ENCODE measurements at regions not wholly inside any gene's neighbourhood (a gene's known extent, or its start where the extent isn't known, plus 50 kb on each side); places are given as distances from the start of the nearest gene placed in this dataset.
"Not testable (repeated sequence)": the region's sequence is repeated elsewhere in the genome, so short reads cannot be mapped to it uniquely, and the experiment has no call there.

DNA sequence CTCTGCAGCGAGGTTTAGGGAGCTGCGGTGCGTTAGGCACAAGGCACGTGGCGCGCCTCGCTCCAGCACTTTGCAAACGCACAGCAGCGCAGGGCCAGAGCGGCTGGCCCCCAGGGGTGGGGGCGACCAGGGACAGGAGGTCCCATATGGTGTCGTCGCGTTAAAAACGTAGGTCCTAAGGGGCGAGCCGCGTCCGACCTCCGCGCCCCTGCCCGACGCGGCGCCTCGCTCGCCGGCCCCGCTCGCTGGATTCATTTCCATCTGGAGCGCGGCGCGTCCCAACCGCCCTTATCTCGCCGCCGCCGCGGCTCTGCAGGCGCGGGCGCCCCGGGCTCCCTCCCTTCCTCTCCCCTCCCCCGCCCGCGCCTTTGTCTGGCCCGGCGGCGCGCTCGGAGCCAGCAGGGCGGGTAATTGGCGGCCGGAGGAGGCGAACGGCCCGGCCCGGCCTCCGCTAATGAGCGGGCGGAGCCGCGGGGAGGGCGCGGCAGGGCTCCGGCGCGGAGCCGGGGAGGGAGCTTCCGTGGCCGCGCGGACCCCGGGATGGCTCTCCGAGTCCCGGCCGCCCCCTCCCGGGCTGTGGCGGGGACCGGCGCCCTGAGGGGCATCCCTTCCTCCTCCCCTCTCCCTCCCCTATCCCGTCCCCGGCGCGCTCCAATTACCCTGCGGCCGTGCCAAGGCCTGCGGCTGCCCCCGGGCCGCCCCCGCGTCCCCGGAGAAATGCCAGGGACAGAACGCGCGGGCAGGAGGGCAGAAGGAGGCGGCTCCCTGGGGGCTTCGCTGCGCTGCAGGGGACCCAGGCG, 409.0 kb downstream of the BCOR start:
- no peak for FAIRE-seq

DNA sequence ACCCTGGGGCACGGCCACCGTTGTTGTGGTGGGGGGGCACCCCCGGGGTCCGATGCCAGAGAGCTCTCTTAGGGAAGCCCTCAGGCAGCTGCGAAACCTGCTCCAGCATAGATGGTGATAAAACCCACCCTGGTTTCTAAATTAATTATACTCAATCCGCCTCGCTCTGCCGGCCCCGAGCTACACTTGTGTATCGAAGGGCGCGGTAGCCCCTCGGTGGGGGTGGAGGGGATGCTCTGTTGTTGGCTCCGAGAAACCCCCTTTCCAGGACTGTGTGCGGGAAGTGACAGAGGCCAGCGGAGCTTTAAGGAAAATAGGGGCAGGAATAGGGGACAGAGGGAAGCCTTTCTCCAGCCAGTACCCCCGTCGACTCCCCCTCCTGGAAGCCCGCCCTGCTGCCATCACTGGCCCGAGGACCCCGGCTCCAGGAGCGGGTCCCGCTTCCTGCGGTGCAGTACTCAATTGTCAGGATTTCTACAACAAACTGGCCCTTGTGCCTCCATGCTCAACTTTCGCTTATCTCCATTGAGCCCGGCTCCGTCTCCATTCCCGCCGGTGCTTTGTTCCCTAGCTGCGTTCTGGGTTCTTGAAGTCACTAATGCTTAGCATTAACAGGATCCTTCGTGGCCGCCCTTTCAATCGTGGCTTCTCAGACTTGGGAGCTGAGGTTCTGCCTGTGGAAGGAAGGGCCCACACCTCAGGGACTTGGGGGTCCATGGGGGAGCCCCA, 408.2 kb downstream of the BCOR start:
- no peak for FAIRE-seq

DNA sequence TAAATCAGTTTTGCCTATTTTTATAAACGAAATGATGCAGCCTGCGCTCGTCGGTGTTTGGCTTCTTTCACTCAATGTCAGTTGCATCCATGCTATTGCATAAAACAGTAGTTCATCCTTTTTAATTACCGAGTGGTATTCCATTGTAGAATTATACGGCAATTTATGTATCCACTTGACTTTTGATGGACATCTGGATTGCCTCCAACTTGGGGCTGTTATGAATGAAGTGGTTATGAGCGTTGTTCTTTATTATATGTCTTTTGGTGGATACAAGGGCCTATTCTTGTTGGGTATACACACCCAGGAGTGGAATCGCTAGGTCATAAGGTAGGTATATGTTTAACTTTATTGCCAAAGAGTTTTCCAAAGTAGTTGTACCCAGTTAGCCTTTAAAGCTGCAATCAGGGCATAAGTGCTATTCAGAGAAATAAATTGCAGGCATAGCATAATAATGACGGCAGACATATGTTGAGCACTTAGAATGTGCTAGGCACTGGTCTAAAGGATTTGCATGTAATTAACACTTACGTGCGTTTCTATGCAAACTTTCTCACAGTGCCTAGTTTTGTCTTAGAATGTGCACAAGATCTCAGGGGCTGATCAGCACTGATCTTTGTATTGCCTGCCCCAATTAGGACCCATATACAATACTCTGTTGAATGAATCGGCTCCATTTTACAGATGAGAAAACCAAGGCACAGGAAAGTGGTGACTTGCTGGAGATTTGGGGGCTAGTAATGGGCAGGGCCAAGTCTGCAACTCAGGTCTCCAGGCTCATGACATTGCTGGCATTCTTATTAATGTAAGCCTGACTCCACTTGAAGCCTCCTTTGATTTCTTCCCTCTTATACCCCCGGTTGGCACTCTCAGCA, 407.0 kb downstream of the BCOR start:
- no peak for FAIRE-seq

DNA sequence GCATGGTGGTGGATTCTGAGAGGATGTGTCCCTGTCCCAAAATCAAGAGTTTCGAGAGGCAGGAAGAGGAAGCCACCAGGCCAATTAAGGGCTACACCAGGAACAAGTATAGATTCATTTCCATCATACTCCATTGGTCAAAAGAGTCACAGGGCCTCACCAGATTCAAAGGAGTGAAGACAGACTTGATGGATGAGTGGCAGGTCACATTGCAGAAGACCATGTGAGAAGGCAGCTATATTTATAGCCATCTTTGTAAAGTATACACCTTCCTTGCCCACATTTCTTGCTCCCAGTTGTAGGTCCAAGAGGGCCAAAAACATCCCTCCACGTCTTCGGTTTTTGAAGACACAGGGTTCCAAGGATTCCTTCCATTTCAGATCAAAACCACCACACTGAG, 406.0 kb downstream of the BCOR start:
- FAIRE-seq = no peak

DNA sequence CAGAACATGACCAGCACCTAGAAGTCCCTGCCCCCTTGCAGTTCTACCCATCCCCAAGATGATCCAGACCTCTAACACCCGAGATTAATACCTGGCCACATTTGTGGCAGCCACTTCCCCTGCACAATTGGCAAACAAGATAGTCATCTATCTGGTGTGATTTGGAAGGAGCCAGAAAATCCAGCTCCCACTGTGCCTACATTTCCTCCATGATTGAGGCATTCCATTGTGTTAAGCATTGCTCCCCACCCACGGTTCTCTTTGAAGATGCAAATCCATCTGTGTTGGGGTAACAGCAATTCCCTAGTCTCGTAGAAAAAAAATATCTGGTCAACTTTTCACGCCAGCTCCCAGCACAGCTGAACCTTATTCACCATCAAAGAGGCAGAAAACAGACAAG, 405.0 kb downstream of the BCOR start:
- FAIRE-seq = no peak

GRCh38 chrX:39693298-39693697, 404.5 kb downstream of the BCOR start:
- FAIRE-seq = no peak

DNA sequence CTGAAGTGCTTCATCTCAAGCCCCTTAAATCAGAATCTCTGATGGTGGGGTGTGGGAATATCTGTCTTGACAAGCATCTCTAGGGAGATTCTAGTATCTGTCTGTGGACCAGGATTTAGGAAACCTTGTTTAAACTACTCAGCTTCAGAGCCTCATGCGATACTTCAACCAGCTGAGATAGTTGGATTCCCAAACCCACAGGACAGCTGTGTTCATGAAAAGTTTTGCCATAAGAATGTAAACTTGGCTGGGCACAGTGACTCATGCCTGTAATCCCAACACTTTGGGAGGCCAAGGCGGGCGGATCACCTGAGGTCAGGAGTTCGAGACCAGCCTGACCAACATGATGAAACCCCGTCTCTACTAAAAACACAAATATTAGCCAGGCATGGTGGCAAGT, 395.1 kb downstream of the BCOR start:
- FAIRE-seq = not testable (repeated sequence)

- no peak for FAIRE-seq
Measured at GRCh38 chrX:39703307-39703706, 394.5 kb downstream of the BCOR start.

DNA sequence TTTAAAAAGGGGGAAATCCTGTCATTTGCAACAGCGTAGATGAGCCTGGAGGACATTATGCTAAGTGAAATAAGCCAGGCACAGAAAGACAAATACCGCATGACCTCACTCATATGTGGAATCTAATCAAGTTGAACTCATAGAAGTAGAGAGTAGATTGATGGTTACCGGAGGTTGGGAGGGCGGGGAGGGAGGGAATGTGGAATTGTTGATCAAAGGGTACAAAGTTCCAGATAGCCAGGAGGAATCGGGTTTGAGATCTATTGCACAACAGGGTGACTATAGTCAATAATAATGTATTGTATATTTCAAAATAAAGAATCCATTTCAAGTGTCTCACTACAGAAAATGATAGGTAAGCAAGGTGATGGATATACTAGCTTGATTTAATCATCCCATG, 393.2 kb downstream of the BCOR start:
- no peak for FAIRE-seq

DNA sequence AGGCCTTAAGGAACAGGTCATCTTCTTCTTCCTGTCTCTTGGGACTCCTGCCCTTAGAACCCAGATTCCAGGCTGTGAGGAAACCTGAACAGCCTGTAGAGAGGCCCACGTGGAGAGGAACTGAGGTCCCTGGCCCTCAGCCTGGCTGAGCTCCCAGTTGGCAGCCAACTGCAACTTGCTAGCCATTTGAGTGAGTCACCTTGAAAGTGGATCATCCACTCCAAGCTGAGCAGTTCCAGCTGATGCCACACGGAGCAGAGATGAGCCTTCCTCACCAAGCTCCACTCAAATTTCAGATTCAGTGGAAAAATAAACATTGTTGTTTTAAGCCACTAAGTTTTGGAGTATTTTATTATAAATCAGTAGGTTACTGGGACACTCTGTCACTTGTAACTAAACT, 392.5 kb downstream of the BCOR start:
- no peak for FAIRE-seq

- no peak for FAIRE-seq
Measured at GRCh38 chrX:39709364-39709763, 388.4 kb downstream of the BCOR start.

GRCh38 chrX:39709812-39710211, 387.9 kb downstream of the BCOR start:
- no peak for FAIRE-seq

- no peak for FAIRE-seq
Measured at GRCh38 chrX:39710776-39711175, 387.0 kb downstream of the BCOR start.

DNA sequence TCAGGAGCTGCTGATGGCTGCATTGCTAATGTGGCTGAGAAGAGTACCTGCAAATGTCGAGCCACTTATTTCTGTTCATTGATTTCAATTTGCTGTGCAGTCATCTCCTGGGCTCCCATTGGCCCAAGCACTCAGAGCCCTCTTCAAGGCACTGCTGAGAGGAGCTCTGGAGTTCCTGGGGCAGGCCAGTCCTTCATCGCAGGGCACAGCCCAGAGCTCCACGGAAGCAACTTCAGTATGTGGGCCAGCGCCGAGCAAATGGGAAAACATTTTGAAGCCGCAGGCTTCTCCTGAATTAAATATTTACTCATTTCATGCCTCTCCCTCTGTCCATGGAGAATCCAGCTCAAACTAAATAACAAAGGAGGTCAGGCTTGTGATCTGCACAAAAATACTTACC, 383.3 kb downstream of the BCOR start:
- FAIRE-seq = no peak

- no peak for FAIRE-seq
Measured at GRCh38 chrX:39716401-39716800, 381.4 kb downstream of the BCOR start.

DNA sequence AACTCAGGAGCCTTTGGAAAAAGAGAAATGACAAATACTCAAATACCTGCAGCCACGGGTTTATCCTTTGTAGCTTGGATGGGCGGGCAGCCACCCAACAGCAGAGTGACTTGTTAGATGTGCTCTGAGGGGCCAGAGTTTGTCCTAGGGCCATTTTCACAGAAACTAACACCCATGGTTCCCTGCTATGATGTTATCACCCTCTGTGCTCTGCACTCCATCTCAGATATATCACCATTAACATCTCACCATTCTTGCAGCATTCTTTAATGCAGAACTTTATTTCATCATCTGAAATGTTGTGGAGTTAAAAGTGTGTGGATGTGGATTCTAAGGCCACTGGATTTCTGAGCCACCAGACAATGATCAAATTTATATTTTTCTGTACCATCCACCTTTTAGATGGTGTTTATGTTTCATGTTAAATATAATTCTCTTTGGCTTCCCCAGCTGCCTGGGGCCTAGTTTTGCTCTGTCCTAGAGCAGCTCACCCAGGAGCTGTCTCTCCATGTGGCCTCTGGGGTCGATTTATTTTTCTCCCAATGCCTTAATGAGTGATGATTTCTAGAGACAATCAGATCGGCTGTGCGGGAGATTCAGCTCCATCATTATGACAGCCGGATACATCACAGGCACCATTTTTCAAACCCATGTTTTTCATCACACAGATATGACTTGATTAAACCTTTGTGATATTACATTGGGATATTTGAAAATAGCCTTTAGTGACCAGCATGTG, 380.8 kb downstream of the BCOR start:
- no peak for FAIRE-seq

GRCh38 chrX:39718981-39719380, 378.8 kb downstream of the BCOR start:
- FAIRE-seq = no peak

DNA sequence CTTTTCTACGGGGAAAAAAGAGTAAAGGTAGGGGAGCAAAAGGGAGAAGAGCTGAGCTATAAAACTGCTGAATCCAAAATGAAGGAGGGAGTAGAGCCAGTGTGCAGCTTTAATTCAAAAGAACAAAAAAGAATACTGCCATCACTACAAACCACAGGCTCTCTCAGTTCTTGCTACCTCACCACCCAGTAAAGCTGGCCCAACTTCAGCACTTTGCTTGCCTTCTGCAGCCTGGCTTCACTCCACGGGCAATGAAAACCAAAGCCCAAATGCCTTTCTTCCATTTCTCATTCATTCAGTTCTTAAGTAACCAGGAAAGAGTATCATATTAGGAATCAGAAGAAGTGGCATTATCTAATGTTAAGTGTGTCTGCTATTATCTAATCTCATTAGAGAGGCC, 376.8 kb downstream of the BCOR start:
- no peak for FAIRE-seq

GRCh38 chrX:39721566-39722279, 376.0 kb downstream of the BCOR start:
- no peak for FAIRE-seq

GRCh38 chrX:39724544-39724943, 373.2 kb downstream of the BCOR start:
- no peak for FAIRE-seq

GRCh38 chrX:39725114-39725513, 372.6 kb downstream of the BCOR start:
- no peak for FAIRE-seq

Data from A204.1 (cell line).